ENCODE measurements at regions not wholly inside any gene's neighbourhood (a gene's known extent, or its start where the extent isn't known, plus 50 kb on each side); places are given as distances from the start of the nearest gene placed in this dataset.

- no peaks in the 10 kb centered on the region for H3K4me1 ChIP-seq (ENCODE audit: control insufficient read depth, extremely low read depth, insufficient read depth, low read length)
- DNase-seq (ENCODE audit: low read depth in 2 of 2): no peak
- H3K9ac ChIP-seq (ENCODE audit: insufficient read depth, low read length): no peak overlapping the region
- no peak overlapping the region for H3K4me2 ChIP-seq (ENCODE audit: extremely low read depth, insufficient read depth, low read length)
- no peaks in the 10 kb centered on the region for H4K20me1 ChIP-seq (ENCODE audit: control insufficient read depth, extremely low read depth, insufficient read depth, low read length)
- TF ChIP-seq, protein P1, sequence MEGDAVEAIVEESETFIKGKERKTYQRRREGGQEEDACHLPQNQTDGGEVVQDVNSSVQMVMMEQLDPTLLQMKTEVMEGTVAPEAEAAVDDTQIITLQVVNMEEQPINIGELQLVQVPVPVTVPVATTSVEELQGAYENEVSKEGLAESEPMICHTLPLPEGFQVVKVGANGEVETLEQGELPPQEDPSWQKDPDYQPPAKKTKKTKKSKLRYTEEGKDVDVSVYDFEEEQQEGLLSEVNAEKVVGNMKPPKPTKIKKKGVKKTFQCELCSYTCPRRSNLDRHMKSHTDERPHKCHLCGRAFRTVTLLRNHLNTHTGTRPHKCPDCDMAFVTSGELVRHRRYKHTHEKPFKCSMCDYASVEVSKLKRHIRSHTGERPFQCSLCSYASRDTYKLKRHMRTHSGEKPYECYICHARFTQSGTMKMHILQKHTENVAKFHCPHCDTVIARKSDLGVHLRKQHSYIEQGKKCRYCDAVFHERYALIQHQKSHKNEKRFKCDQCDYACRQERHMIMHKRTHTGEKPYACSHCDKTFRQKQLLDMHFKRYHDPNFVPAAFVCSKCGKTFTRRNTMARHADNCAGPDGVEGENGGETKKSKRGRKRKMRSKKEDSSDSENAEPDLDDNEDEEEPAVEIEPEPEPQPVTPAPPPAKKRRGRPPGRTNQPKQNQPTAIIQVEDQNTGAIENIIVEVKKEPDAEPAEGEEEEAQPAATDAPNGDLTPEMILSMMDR (conservative IDR thresholded peaks at IDR 0.05 in 1 of 2, IDR thresholded peaks at IDR 0.05 in 1 of 2; ENCODE audit: low read depth in 1 of 2, low read length in 2 of 2): no peak
- TF ChIP-seq EZH2 (IDR thresholded peaks at IDR 0.05; ENCODE audit: low read length, missing control alignments): no peak
- H3K27ac ChIP-seq (ENCODE audit: insufficient read depth, low read length): no peak overlapping the region
- no peak overlapping the region for H2AFZ ChIP-seq (ENCODE audit: low read length)
- H3K36me3 ChIP-seq (ENCODE audit: control insufficient read depth, insufficient read depth, low read length): no peaks in the 10 kb centered on the region
- no peaks in the 10 kb centered on the region for H3K9me3 ChIP-seq (ENCODE audit: control insufficient read depth, insufficient read depth, low read depth, low read length)
- H3K79me2 ChIP-seq (ENCODE audit: control insufficient read depth, insufficient read depth, low read length): no peaks in the 10 kb centered on the region
- no peak overlapping the region for H3K4me3 ChIP-seq (replicated peaks in 1 of 4; ENCODE audit: control extremely low read depth in 1 of 4, insufficient read depth in 1 of 4, low read depth in 3 of 4, low read length in 4 of 4)
- H3K27me3 ChIP-seq (ENCODE audit: control insufficient read depth, insufficient read depth, low read length): no peaks in the 10 kb centered on the region
Measured at GRCh38 chr5:15374886-15375285, 125.1 kb upstream of the FBXL7 start.

DNA sequence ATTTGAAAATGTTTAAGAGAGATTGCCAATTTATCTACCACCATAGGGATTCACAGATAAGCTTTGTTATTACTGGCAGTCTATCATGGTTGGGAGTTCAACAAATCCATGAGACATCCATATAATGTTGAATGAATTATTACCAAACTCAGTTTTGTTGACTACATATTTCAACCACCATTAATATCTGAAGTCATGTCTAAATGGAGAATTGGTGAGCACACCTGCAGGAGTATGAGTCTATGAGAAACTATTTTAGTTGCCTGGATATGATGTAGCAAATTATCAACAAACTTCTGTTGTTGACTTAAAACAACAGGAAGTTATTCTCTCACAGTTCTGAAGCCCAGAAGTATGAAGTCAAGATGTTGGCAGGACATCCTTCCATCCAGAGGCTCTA is 126.8 kb upstream of the FBXL7 start:
- TF ChIP-seq, protein P1 (conservative IDR thresholded peaks at IDR 0.05 in 1 of 2, IDR thresholded peaks at IDR 0.05 in 1 of 2; ENCODE audit: low read depth in 1 of 2, low read length in 2 of 2): no peak
- TF ChIP-seq EZH2 (IDR thresholded peaks at IDR 0.05; ENCODE audit: low read length, missing control alignments): no peak
- Histone ChIP-seq H2AFZ (ENCODE audit: low read length) (no peak overlapping the region), H3K27ac (ENCODE audit: insufficient read depth, low read length) (no peak overlapping the region), H3K79me2 (ENCODE audit: control insufficient read depth, insufficient read depth, low read length) (no peaks in the 10 kb centered on the region), H3K4me2 (ENCODE audit: extremely low read depth, insufficient read depth, low read length) (no peak overlapping the region), H4K20me1 (ENCODE audit: control insufficient read depth, extremely low read depth, insufficient read depth, low read length) (no peaks in the 10 kb centered on the region), H3K9me3 (ENCODE audit: control insufficient read depth, insufficient read depth, low read depth, low read length) (no peaks in the 10 kb centered on the region), H3K27me3 (ENCODE audit: control insufficient read depth, insufficient read depth, low read length) (no peaks in the 10 kb centered on the region), H3K4me3 (replicated peaks in 1 of 4; ENCODE audit: control extremely low read depth in 1 of 4, insufficient read depth in 1 of 4, low read depth in 3 of 4, low read length in 4 of 4) (no peak overlapping the region), H3K4me1 (ENCODE audit: control insufficient read depth, extremely low read depth, insufficient read depth, low read length) (no peaks in the 10 kb centered on the region), H3K36me3 (ENCODE audit: control insufficient read depth, insufficient read depth, low read length) (no peaks in the 10 kb centered on the region), H3K9ac (ENCODE audit: insufficient read depth, low read length) (no peak overlapping the region)
- DNase-seq (ENCODE audit: low read depth in 2 of 2): peak in 1 of 2 donors; percentile 2

DNA sequence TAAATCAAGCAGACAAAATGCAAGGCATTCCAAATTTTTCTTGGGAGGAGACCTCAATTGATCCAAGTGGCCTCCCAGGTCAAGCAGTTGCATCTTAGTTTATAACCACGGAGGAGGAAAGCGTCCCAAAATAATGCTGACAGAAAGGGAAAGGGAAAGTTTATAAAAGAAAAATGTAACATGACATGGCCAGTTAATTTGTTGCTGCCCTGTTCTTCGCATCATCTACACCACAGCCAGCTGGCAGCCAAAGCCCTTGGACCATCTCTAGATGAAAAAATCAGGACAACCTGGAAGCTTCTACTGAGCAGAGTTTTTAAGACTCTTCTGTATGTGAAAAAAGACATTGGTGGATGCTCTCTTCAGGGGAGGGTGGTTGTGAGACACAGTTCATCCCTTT is 128.8 kb upstream of the FBXL7 start:
- TF ChIP-seq, protein P1 (conservative IDR thresholded peaks at IDR 0.05 in 1 of 2, IDR thresholded peaks at IDR 0.05 in 1 of 2; ENCODE audit: low read depth in 1 of 2, low read length in 2 of 2): no peak
- no peak overlapping the region for H3K9ac ChIP-seq (ENCODE audit: insufficient read depth, low read length)
- no peak overlapping the region for H2AFZ ChIP-seq (ENCODE audit: low read length)
- H3K36me3 ChIP-seq (ENCODE audit: control insufficient read depth, insufficient read depth, low read length): no peaks in the 10 kb centered on the region
- no peak overlapping the region for H3K27ac ChIP-seq (ENCODE audit: insufficient read depth, low read length)
- H3K4me1 ChIP-seq (ENCODE audit: control insufficient read depth, extremely low read depth, insufficient read depth, low read length): no peaks in the 10 kb centered on the region
- H3K27me3 ChIP-seq (ENCODE audit: control insufficient read depth, insufficient read depth, low read length): no peaks in the 10 kb centered on the region
- H3K79me2 ChIP-seq (ENCODE audit: control insufficient read depth, insufficient read depth, low read length): no peaks in the 10 kb centered on the region
- no peak for DNase-seq (ENCODE audit: low read depth in 2 of 2)
- no peaks in the 10 kb centered on the region for H3K9me3 ChIP-seq (ENCODE audit: control insufficient read depth, insufficient read depth, low read depth, low read length)
- no peak overlapping the region for H3K4me3 ChIP-seq (replicated peaks in 1 of 4; ENCODE audit: control extremely low read depth in 1 of 4, insufficient read depth in 1 of 4, low read depth in 3 of 4, low read length in 4 of 4)
- no peak overlapping the region for H3K4me2 ChIP-seq (ENCODE audit: extremely low read depth, insufficient read depth, low read length)
- H4K20me1 ChIP-seq (ENCODE audit: control insufficient read depth, extremely low read depth, insufficient read depth, low read length): no peaks in the 10 kb centered on the region
